HG02571 (cell line): ENCODE measurements at regions not wholly inside any gene's neighbourhood (a gene's known extent, or its start where the extent isn't known, plus 50 kb on each side); places are given as distances from the start of the nearest gene placed in this dataset.

Source experiments
- ATAC-seq: cut with Tn5 transposase; IDR thresholded peaks from one replicate; pipeline ENCODE4 v1.9.1; 2021; ENCODE audit warnings: mild to moderate bottlenecking, moderate library complexity; ENCODE audit not compliant: unreplicated experiment

- ATAC-seq: no peak
These were observed 252.2 kb downstream of the ENGASE start for GRCh38 chr17:79326814-79327213.

- no peak for ATAC-seq
These were observed 251.2 kb downstream of the ENGASE start for GRCh38 chr17:79325709-79326430.

- ATAC-seq: no peak
These were observed 249.6 kb downstream of the ENGASE start for GRCh38 chr17:79324194-79324593.

- ATAC-seq: no peak
These were observed 248.9 kb downstream of the ENGASE start for GRCh38 chr17:79323566-79323965.

- no peak for ATAC-seq
These were observed 247.8 kb downstream of the ENGASE start for GRCh38 chr17:79322211-79323123.

- ATAC-seq: no peak
These were observed 245.7 kb downstream of the ENGASE start for GRCh38 chr17:79320331-79320730.

GRCh38 chr17:79317916-79318315 lies 243.3 kb downstream of the ENGASE start:
- ATAC-seq: no peak

GRCh38 chr17:79316805-79317204 lies 242.2 kb downstream of the ENGASE start:
- no peak for ATAC-seq

GRCh38 chr17:79315358-79316105 lies 240.9 kb downstream of the ENGASE start:
- ATAC-seq: no peak

- ATAC-seq: no peak
These were observed 240.2 kb downstream of the ENGASE start for GRCh38 chr17:79314617-79315357.

- ATAC-seq: no peak
These were observed 236.7 kb downstream of the ENGASE start for GRCh38 chr17:79311373-79311772.

GRCh38 chr17:79306424-79307318 lies 232.0 kb downstream of the ENGASE start:
- no peak for ATAC-seq

- no peak for ATAC-seq
These were observed 231.3 kb downstream of the ENGASE start for GRCh38 chr17:79305768-79306423.

- no peak for ATAC-seq
These were observed 230.7 kb downstream of the ENGASE start for GRCh38 chr17:79305376-79305767.

GRCh38 chr17:79304884-79305283 lies 230.3 kb downstream of the ENGASE start:
- ATAC-seq: no peak

- no peak for ATAC-seq
These were observed 229.1 kb downstream of the ENGASE start for GRCh38 chr17:79303641-79304205.

GRCh38 chr17:79301469-79301868 lies 226.8 kb downstream of the ENGASE start:
- ATAC-seq: no peak

GRCh38 chr17:79299349-79299748 lies 224.7 kb downstream of the ENGASE start:
- ATAC-seq: no peak

GRCh38 chr17:79298799-79299198 lies 224.2 kb downstream of the ENGASE start:
- ATAC-seq: no peak
